ENCODE measurements at regions not wholly inside any gene's neighbourhood (a gene's known extent, or its start where the extent isn't known, plus 50 kb on each side); places are given as distances from the start of the nearest gene placed in this dataset.

GRCh38 chr5:20212701-20213100 lies 224.7 kb upstream of the CDH18 start:
- no peaks in the 10 kb centered on the region for H3K36me3 Mint-ChIP-seq
- DNase-seq (ENCODE audit: low spot score) = no peak
- H3K79me2 ChIP-seq (ENCODE audit: low read depth) = no peaks in the 10 kb centered on the region
- no peak overlapping the region for H3K4me3 Mint-ChIP-seq
- no peak overlapping the region for H3K27ac ChIP-seq
- H3K9ac ChIP-seq = no peak overlapping the region
- no peak overlapping the region for H3K27ac Mint-ChIP-seq
- H4K20me1 ChIP-seq (ENCODE audit: low read depth) = no peaks in the 10 kb centered on the region
- no peaks in the 10 kb centered on the region for H3K27me3 Mint-ChIP-seq (ENCODE audit: insufficient read depth, low read depth)
- no peak overlapping the region for H3K4me2 ChIP-seq
- no peaks in the 10 kb centered on the region for H3K4me1 Mint-ChIP-seq
- no peaks in the 10 kb centered on the region for H3K4me1 ChIP-seq
- H3K36me3 ChIP-seq = no peaks in the 10 kb centered on the region
- H3F3A ChIP-seq (ENCODE audit: low read depth) = no peaks in the 10 kb centered on the region
- H3K4me3 ChIP-seq = no peak overlapping the region
- H3K27me3 ChIP-seq = no peaks in the 10 kb centered on the region
- TF ChIP-seq CTCF (IDR thresholded peaks at IDR 0.05) (no peak), EZH2 (IDR thresholded peaks at IDR 0.05) (no peak), EZH2phosphoT487 (IDR thresholded peaks at IDR 0.05) (no peak)
- H3K9me3 Mint-ChIP-seq = peaks cover 5% of the 10 kb centered on the region
- no peak overlapping the region for H2AFZ ChIP-seq (replicated peaks)
- no peaks in the 10 kb centered on the region for H3K9me3 ChIP-seq (ENCODE audit: low read depth)

- H3K27ac Mint-ChIP-seq = no peak overlapping the region
- no peak for TF ChIP-seq EZH2 (IDR thresholded peaks at IDR 0.05)
- TF ChIP-seq CTCF (IDR thresholded peaks at IDR 0.05) = no peak
- no peak for TF ChIP-seq EZH2phosphoT487 (IDR thresholded peaks at IDR 0.05)
- Histone ChIP-seq H3K79me2 (ENCODE audit: low read depth) (no peaks in the 10 kb centered on the region), H4K20me1 (ENCODE audit: low read depth) (no peaks in the 10 kb centered on the region), H3K4me2 (no peak overlapping the region), H2AFZ (replicated peaks) (no peak overlapping the region), H3K9ac (no peak overlapping the region), H3K4me1 (no peaks in the 10 kb centered on the region), H3K4me3 (no peak overlapping the region), H3K27me3 (no peaks in the 10 kb centered on the region), H3K9me3 (ENCODE audit: low read depth) (no peaks in the 10 kb centered on the region), H3F3A (ENCODE audit: low read depth) (no peaks in the 10 kb centered on the region), H3K27ac (no peak overlapping the region), H3K36me3 (no peaks in the 10 kb centered on the region)
- no peak overlapping the region for H3K4me3 Mint-ChIP-seq
- DNase-seq (ENCODE audit: low spot score) = no peak
- no peaks in the 10 kb centered on the region for H3K27me3 Mint-ChIP-seq (ENCODE audit: insufficient read depth, low read depth)
- H3K36me3 Mint-ChIP-seq = no peaks in the 10 kb centered on the region
- H3K4me1 Mint-ChIP-seq = no peaks in the 10 kb centered on the region
- no peaks in the 10 kb centered on the region for H3K9me3 Mint-ChIP-seq
These were observed 178.5 kb upstream of the CDH18 start for GRCh38 chr5:20166456-20166855.

GRCh38 chr5:20158006-20158405 lies 170.0 kb upstream of the CDH18 start:
- DNase-seq (ENCODE audit: low spot score) = no peak
- H4K20me1 ChIP-seq (ENCODE audit: low read depth) = no peaks in the 10 kb centered on the region
- no peak overlapping the region for H3K9ac ChIP-seq
- H3F3A ChIP-seq (ENCODE audit: low read depth) = no peaks in the 10 kb centered on the region
- Mint-ChIP-seq H3K4me3 (no peak overlapping the region), H3K36me3 (no peaks in the 10 kb centered on the region), H3K4me1 (no peaks in the 10 kb centered on the region), H3K27me3 (ENCODE audit: insufficient read depth, low read depth) (no peaks in the 10 kb centered on the region), H3K9me3 (no peaks in the 10 kb centered on the region), H3K27ac (no peak overlapping the region)
- H3K79me2 ChIP-seq (ENCODE audit: low read depth) = no peaks in the 10 kb centered on the region
- no peaks in the 10 kb centered on the region for H3K36me3 ChIP-seq
- TF ChIP-seq EZH2 (IDR thresholded peaks at IDR 0.05) = no peak
- no peak for TF ChIP-seq EZH2phosphoT487 (IDR thresholded peaks at IDR 0.05)
- no peak for TF ChIP-seq CTCF (IDR thresholded peaks at IDR 0.05)
- H3K27me3 ChIP-seq = no peaks in the 10 kb centered on the region
- H3K4me3 ChIP-seq = no peak overlapping the region
- no peaks in the 10 kb centered on the region for H3K9me3 ChIP-seq (ENCODE audit: low read depth)
- no peak overlapping the region for H2AFZ ChIP-seq (replicated peaks)
- H3K27ac ChIP-seq = no peak overlapping the region
- H3K4me1 ChIP-seq = no peaks in the 10 kb centered on the region
- H3K4me2 ChIP-seq = no peak overlapping the region

- Mint-ChIP-seq H3K9me3 (no peaks in the 10 kb centered on the region), H3K36me3 (no peaks in the 10 kb centered on the region), H3K27ac (no peak overlapping the region), H3K4me3 (no peak overlapping the region), H3K4me1 (no peaks in the 10 kb centered on the region), H3K27me3 (ENCODE audit: insufficient read depth, low read depth) (no peaks in the 10 kb centered on the region)
- DNase-seq (ENCODE audit: low spot score) = no peak
- no peak overlapping the region for H2AFZ ChIP-seq (replicated peaks)
- no peak overlapping the region for H3K4me3 ChIP-seq
- H3K4me1 ChIP-seq = no peaks in the 10 kb centered on the region
- H3K79me2 ChIP-seq (ENCODE audit: low read depth) = no peaks in the 10 kb centered on the region
- TF ChIP-seq EZH2phosphoT487 (IDR thresholded peaks at IDR 0.05) (no peak), CTCF (IDR thresholded peaks at IDR 0.05) (no peak), EZH2 (IDR thresholded peaks at IDR 0.05) (no peak)
- H3K27me3 ChIP-seq = no peaks in the 10 kb centered on the region
- no peaks in the 10 kb centered on the region for H3K9me3 ChIP-seq (ENCODE audit: low read depth)
- no peak overlapping the region for H3K27ac ChIP-seq
- H4K20me1 ChIP-seq (ENCODE audit: low read depth) = no peaks in the 10 kb centered on the region
- H3K36me3 ChIP-seq = no peaks in the 10 kb centered on the region
- no peaks in the 10 kb centered on the region for H3F3A ChIP-seq (ENCODE audit: low read depth)
- no peak overlapping the region for H3K4me2 ChIP-seq
- no peak overlapping the region for H3K9ac ChIP-seq
These were observed 169.1 kb upstream of the CDH18 start for GRCh38 chr5:20157089-20157488.
